ENCODE measurements at regions not wholly inside any gene's neighbourhood (a gene's known extent, or its start where the extent isn't known, plus 50 kb on each side); places are given as distances from the start of the nearest gene placed in this dataset.

GRCh38 chr9:29230931-29231330 is 1657.7 kb upstream of the C9orf72 start:
- TF ChIP-seq, protein P1, sequence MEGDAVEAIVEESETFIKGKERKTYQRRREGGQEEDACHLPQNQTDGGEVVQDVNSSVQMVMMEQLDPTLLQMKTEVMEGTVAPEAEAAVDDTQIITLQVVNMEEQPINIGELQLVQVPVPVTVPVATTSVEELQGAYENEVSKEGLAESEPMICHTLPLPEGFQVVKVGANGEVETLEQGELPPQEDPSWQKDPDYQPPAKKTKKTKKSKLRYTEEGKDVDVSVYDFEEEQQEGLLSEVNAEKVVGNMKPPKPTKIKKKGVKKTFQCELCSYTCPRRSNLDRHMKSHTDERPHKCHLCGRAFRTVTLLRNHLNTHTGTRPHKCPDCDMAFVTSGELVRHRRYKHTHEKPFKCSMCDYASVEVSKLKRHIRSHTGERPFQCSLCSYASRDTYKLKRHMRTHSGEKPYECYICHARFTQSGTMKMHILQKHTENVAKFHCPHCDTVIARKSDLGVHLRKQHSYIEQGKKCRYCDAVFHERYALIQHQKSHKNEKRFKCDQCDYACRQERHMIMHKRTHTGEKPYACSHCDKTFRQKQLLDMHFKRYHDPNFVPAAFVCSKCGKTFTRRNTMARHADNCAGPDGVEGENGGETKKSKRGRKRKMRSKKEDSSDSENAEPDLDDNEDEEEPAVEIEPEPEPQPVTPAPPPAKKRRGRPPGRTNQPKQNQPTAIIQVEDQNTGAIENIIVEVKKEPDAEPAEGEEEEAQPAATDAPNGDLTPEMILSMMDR (optimal IDR thresholded peaks at IDR 0.05 in 1 of 3, IDR thresholded peaks at IDR 0.05 in 1 of 3, conservative IDR thresholded peaks at IDR 0.05 in 1 of 3; ENCODE audit: extremely low read depth in 1 of 3, insufficient read depth in 2 of 3, low read length in 3 of 3), result no peak
- TF ChIP-seq EZH2 (IDR thresholded peaks at IDR 0.05; ENCODE audit: low read length), result no peak

Measured in keratinocyte (primary cell).